Fibroblast of skin of back (primary cell): ENCODE measurements at regions not wholly inside any gene's neighbourhood (a gene's known extent, or its start where the extent isn't known, plus 50 kb on each side); places are given as distances from the start of the nearest gene placed in this dataset.

Experiments
- DNase-seq: peaks from one replicate; pipeline ENCODE4 v3.0.0-alpha.2; 2013

- DNase-seq = no peak
These were observed 378.3 kb downstream of the PBX1 start for GRCh38 chr1:164937291-164937690.

- DNase-seq = no peak
These were observed 373.6 kb downstream of the PBX1 start for GRCh38 chr1:164932580-164932979.

- DNase-seq = no peak
These were observed 371.8 kb downstream of the PBX1 start for GRCh38 chr1:164930833-164931232.

GRCh38 chr1:164930241-164930640, 371.3 kb downstream of the PBX1 start:
- no peak for DNase-seq

- DNase-seq = no peak
These were observed 369.3 kb downstream of the PBX1 start for GRCh38 chr1:164928232-164928812.

- no peak for DNase-seq
These were observed 367.1 kb downstream of the PBX1 start for GRCh38 chr1:164926107-164926506.

- no peak for DNase-seq
These were observed 363.6 kb downstream of the PBX1 start for GRCh38 chr1:164922585-164922984.

- DNase-seq = no peak
These were observed 362.5 kb downstream of the PBX1 start for GRCh38 chr1:164921493-164921892.

GRCh38 chr1:164918140-164918539, 359.2 kb downstream of the PBX1 start:
- DNase-seq = no peak

- DNase-seq = no peak
These were observed 355.2 kb downstream of the PBX1 start for GRCh38 chr1:164914208-164914607.

GRCh38 chr1:164912290-164912689, 353.3 kb downstream of the PBX1 start:
- no peak for DNase-seq

GRCh38 chr1:164910671-164911070, 351.7 kb downstream of the PBX1 start:
- DNase-seq = no peak

GRCh38 chr1:164907666-164908065, 348.7 kb downstream of the PBX1 start:
- no peak for DNase-seq

- DNase-seq = no peak
These were observed 346.9 kb downstream of the PBX1 start for GRCh38 chr1:164905869-164906268.

GRCh38 chr1:164902491-164902890, 343.5 kb downstream of the PBX1 start:
- DNase-seq = no peak
